AG04449 (cell line): ENCODE measurements at regions not wholly inside any gene's neighbourhood (a gene's known extent, or its start where the extent isn't known, plus 50 kb on each side); places are given as distances from the start of the nearest gene placed in this dataset.

ENCODE experiments used
- CTCF ChIA-PET: fragments of 350-600 bp; formaldehyde crosslinking; extraction: SDS; loops from one replicate; lab custom pipeline; 2021; ENCODE audit warnings: antibody characterized with exemption; lab: Yijun Ruan, JAX
- POLR2A ChIA-PET: fragments of 400-600, 350-600 bp; formaldehyde crosslinking; extraction: SDS; loops from one replicate; lab custom pipeline; 2020; ENCODE audit warnings: antibody characterized with exemption, inconsistent platforms; lab: Yijun Ruan, JAX
- DNase-seq: peaks from one replicate; pipeline ENCODE4 v3.0.0-alpha.2; 2010; ENCODE audit warnings: low read depth, low spot score
- H3K4me3 ChIP-seq: 2 replicates; pipeline ENCODE4 v1.5.1; 2011; ENCODE audit warnings: low read depth, mild to moderate bottlenecking, control low read depth, low read length
- TF ChIP-seq, protein P1 (sequence below): IDR thresholded peaks from one replicate; pipeline ENCODE4 v1.5.1; 2011; ENCODE audit warnings: mild to moderate bottlenecking, moderate library complexity, low read length, control low read depth, inconsistent platforms; ENCODE audit not compliant: insufficient read depth; ENCODE audit errors: missing control alignments

DNA sequence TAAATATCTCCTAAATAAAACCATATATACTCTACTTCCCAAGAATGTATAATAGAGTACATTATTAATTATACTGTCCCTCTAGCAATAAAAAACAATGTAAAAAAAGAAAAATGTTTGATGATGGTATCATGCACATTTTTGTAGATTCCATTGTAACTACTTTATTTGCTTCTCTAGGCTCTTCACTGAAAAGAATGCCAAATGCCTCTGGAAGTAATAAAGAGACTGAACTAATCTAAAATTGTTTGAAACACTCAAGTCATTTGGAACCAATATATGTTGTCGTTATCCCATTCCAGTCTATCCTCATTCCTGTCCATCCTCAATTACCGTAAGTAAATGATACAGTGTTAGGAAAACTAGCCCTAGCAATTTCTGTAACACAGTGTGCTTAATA lies 233.6 kb downstream of the C12orf50 start:
- POLR2A ChIA-PET = interaction anchor here (1.2 kb wide), 1 partner anchor 39 kb away, joined by 3 read pairs; no protein-coding TSS in a partner anchor

DNA sequence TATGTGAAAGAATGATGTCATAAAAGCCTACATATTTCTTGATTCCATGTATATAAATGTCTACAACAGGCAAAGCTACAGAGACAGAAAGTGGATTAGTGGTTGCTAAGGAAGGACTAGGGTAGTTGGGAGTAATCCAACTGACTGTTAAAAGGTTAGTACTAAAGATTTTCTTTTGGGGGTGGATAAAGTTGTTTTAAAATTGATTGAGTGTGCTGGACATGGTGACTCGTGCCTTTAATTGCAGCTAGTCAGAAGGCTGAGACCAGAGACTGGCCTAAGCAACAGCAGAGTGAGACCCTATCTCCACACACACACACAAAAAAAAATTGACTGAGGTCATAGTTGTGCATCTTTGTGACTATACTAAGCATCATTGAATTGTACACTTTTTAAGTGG lies 234.3 kb downstream of the C12orf50 start:
- no peak overlapping the region for H3K4me3 ChIP-seq
- TF ChIP-seq, protein P1, sequence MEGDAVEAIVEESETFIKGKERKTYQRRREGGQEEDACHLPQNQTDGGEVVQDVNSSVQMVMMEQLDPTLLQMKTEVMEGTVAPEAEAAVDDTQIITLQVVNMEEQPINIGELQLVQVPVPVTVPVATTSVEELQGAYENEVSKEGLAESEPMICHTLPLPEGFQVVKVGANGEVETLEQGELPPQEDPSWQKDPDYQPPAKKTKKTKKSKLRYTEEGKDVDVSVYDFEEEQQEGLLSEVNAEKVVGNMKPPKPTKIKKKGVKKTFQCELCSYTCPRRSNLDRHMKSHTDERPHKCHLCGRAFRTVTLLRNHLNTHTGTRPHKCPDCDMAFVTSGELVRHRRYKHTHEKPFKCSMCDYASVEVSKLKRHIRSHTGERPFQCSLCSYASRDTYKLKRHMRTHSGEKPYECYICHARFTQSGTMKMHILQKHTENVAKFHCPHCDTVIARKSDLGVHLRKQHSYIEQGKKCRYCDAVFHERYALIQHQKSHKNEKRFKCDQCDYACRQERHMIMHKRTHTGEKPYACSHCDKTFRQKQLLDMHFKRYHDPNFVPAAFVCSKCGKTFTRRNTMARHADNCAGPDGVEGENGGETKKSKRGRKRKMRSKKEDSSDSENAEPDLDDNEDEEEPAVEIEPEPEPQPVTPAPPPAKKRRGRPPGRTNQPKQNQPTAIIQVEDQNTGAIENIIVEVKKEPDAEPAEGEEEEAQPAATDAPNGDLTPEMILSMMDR = no peak
- ChIA-PET CTCF (interaction anchor here (1.0 kb wide), 1 partner anchor 36 kb away, joined by 3 read pairs; no protein-coding TSS in a partner anchor), POLR2A (interaction anchor here (1.2 kb wide), 1 partner anchor 38 kb away, joined by 3 read pairs; no protein-coding TSS in a partner anchor)
- DNase-seq = no peak

More for the DNA sequence above, 233.6 kb downstream of the C12orf50 start:
- no peak for DNase-seq
- TF ChIP-seq, protein P1 = no peak
- CTCF ChIA-PET = interaction anchor here (0.7 to 1.0 kb wide), 2 partner anchors 9 to 36 kb away, joined by 3 to 4 read pairs; no protein-coding TSS in a partner anchor
- H3K4me3 ChIP-seq = no peak overlapping the region

DNA sequence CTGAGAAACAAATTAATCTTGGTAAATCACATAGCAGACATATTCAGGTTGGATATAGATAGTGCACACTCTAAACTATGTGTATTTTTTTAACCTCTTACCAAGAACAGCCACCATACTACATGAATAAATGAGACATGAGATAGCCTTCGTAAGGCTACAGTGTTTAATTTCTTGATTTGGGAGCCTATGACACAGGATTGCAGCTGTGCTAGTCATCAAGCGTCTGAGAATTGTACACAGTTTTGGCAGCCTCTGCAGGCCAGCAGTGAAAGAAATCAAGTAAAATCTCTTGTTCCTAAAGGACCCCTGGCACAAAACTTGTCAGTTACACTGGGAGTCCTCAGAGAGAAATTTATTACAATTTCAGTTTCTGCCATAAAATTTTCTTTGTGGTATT lies 236.1 kb downstream of the C12orf50 start:
- DNase-seq = no peak
- POLR2A ChIA-PET = no interaction called here
- TF ChIP-seq, protein P1 = no peak

DNA sequence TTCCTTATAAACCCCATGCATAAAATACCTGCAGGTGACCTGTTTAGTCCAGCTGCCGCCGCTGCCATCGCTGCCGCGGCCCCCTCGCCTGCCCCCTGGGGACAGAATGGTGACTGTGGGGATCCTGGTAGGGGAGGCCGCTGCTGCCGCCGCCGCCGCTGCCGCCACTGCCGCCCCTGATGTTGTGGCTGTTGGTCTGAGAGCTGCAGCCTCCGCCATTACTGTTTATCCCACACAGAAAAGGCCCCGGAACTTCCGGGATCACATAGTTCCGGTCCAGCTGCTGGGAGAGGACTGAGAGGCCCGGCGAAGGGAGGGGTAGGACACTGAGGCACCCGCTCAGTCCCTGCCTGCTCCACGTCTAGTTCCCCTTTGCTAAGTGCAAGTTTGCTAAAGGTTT lies 244.9 kb downstream of the C12orf50 start:
- TF ChIP-seq, protein P1 = no peak
- POLR2A ChIA-PET = no interaction called here
- no peak for DNase-seq
- no peak overlapping the region for H3K4me3 ChIP-seq
- CTCF ChIA-PET = no interaction called here

More for the DNA sequence above, 236.1 kb downstream of the C12orf50 start:
- CTCF ChIA-PET = no interaction called here
- no peak overlapping the region for H3K4me3 ChIP-seq

DNA sequence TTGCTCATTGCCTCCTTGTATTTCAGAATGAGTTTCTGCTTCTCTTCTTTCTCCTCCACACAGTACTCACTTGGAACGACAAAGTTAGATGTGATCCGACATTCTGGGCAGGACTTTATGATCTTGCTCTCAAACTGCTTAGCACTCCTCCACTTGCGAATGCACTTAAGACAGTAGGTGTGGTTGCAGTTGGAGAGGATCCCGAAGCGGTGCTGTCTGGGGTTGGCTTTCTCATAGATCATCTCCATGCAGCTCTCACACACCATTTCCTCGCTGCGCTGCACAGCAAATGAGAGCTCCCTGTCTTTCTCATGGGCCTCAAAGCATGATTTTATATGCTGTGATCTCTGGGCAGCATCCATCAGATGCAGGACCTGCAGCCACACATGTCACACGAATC lies 245.7 kb downstream of the C12orf50 start:
- TF ChIP-seq, protein P1 = no peak
- H3K4me3 ChIP-seq = no peak overlapping the region
- CTCF ChIA-PET = no interaction called here
- DNase-seq = no peak
- POLR2A ChIA-PET = no interaction called here

DNA sequence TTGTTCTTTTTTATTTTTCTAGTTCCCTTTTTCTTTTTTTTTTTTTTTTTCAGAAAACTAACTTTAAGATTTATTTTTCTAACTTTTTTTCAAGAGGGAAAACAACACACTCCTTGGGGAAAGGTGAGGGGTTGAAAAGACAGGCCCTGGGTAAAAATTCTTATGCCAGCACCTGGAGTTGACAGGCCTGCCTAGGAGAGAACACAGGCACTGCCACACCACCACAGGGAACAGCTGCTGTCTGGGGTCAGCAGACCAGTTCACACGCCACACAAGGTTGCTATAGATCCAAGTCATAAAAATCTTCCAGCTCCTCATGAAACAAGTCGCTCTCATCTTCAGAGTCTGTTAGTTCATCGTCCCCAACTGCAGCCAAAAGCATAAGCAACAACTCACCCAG lies 246.4 kb downstream of the C12orf50 start:
- TF ChIP-seq, protein P1 = no peak
- CTCF ChIA-PET = no interaction called here
- POLR2A ChIA-PET = no interaction called here
- no peak overlapping the region for H3K4me3 ChIP-seq
- DNase-seq = no peak
